K562 (cell line): ENCODE measurements at regions not wholly inside any gene's neighbourhood (a gene's known extent, or its start where the extent isn't known, plus 50 kb on each side); places are given as distances from the start of the nearest gene placed in this dataset.

Experiments used
- ATAC-seq: fragments of 200-7000 bp; cut with Tn5 transposase; 3 replicates; pipeline ENCODE4 v1.9.1; 2020; ENCODE audit warnings: moderate library complexity
- BruUV-seq: library from RNA; stranded (reverse); fragments of 400-500 nt; replicated peaks from 2 replicates; lab custom pipeline; 2021; lab: Mats Ljungman, UMichigan
- CTCF ChIA-PET: fragments of 300-600 bp; formaldehyde crosslinking; extraction: SDS; loops from one replicate; lab custom pipeline; 2021; ENCODE audit warnings: low intra/inter-chr PET ratio; lab: Yijun Ruan, JAX
- POLR2A ChIA-PET: fragments of 300-600, 350-650 bp; sonication (Branson Sonifier 250); formaldehyde crosslinking; extraction: SDS; loops from one replicate; lab custom pipeline; 2021; ENCODE audit warnings: antibody characterized with exemption, inconsistent platforms; lab: Yijun Ruan, JAX
- DNase-seq, 4 experiments: peaks; one replicate each; pipeline versions ENCODE4 v3.0.0 to v3.0.0-alpha.2; 2011 to 2018; ENCODE audit warnings: low spot score in 3 of 4, mixed read lengths in 3 of 4; ENCODE audit errors: extremely low read depth in 1 of 4
- FAIRE-seq: peaks from 2 replicates; lab custom pipeline; 2011; peaks lifted over from hg19 to GRCh38; lab: Jason Lieb, UNC
- H2AFZ ChIP-seq: 2 replicates; pipeline ENCODE4 v1.6.0; 2011; ENCODE audit warnings: low read depth, low read length, control low read depth, inconsistent platforms
- H3K27ac ChIP-seq: fragments of 200-600 bp; 3 replicates; pipeline ENCODE4 v1.8.0; 2011; ENCODE audit warnings: low read depth, mild to moderate bottlenecking, control low read depth, inconsistent platforms, low read length, moderate library complexity, mixed read lengths; ENCODE audit errors: extremely low read depth
- H3K27me3 ChIP-seq, 2 experiments: fragments of 300-600 bp in 1 of 2; 2 replicates in 1 of 2; 3 replicates in 1 of 2; pipeline versions ENCODE4 v1.6.0 to v1.8.0; 2011; ENCODE audit warnings: inconsistent platforms in 2 of 2, low read length in 2 of 2, mild to moderate bottlenecking in 1 of 2, mixed read lengths in 1 of 2, moderate library complexity in 1 of 2; ENCODE audit not compliant: control insufficient read depth in 2 of 2, insufficient read depth in 2 of 2
- H3K36me3 ChIP-seq: fragments of 300-600 bp; 3 replicates; pipeline ENCODE4 v1.8.0; 2011; ENCODE audit warnings: mild to moderate bottlenecking, low read length, inconsistent platforms; ENCODE audit not compliant: control insufficient read depth, insufficient read depth
- H3K4me1 ChIP-seq, 2 experiments: fragments of 200-600 bp in 1 of 2; replicated peaks in 1 of 2; 2 replicates in 1 of 2; 3 replicates in 1 of 2; pipeline versions ENCODE4 v1.5.1 to v1.8.0; 2011; ENCODE audit warnings: inconsistent platforms in 2 of 2, low read length in 2 of 2, mild to moderate bottlenecking in 1 of 2, mixed read lengths in 1 of 2, moderate library complexity in 1 of 2; ENCODE audit not compliant: control insufficient read depth in 2 of 2, insufficient read depth in 2 of 2
- H3K4me2 ChIP-seq: 2 replicates; pipeline ENCODE4 v1.6.1; 2011; ENCODE audit warnings: low read length, control low read depth, inconsistent platforms, mixed read lengths; ENCODE audit not compliant: insufficient read depth
- H3K4me3 ChIP-seq: fragments of 200-600 bp; sonication (generic), shearing (Covaris generic); 2 replicates; pipeline ENCODE4 v1.5.1; 2016; ENCODE audit warnings: control low read depth, inconsistent platforms
- H3K79me2 ChIP-seq: fragments of 200-600 bp; 3 replicates; pipeline ENCODE4 v1.8.0; 2011; ENCODE audit warnings: low read length, inconsistent platforms; ENCODE audit not compliant: control insufficient read depth, insufficient read depth
- H3K9ac ChIP-seq, 2 experiments: 2 replicates each; pipeline versions ENCODE4 v1.6.0 to v1.6.1; 2011; ENCODE audit warnings: low read depth in 2 of 2, low read length in 2 of 2, control low read depth in 1 of 2, inconsistent platforms in 1 of 2, mild to moderate bottlenecking in 1 of 2, mixed read lengths in 1 of 2; ENCODE audit not compliant: insufficient read depth in 1 of 2
- H3K9me1 ChIP-seq: one replicate; pipeline ENCODE4 v1.6.0; 2011; ENCODE audit warnings: inconsistent platforms, mild to moderate bottlenecking, low read length, moderate library complexity; ENCODE audit not compliant: control insufficient read depth, insufficient read depth
- H3K9me3 ChIP-seq: replicated peaks from 2 replicates; pipeline ENCODE4 v1.5.1; 2011; ENCODE audit warnings: low read depth, low read length, inconsistent platforms; ENCODE audit not compliant: control insufficient read depth, insufficient read depth
- H4K20me1 ChIP-seq: replicated peaks from 2 replicates; pipeline ENCODE4 v1.6.1; 2011; ENCODE audit warnings: low read length, inconsistent platforms, mixed read lengths; ENCODE audit not compliant: control insufficient read depth, insufficient read depth
- CBFA2T2 ChIP-seq: fragments of 450-650 bp; conservative IDR thresholded peaks from 2 replicates; pipeline ENCODE4 v1.6.1; 2017; ENCODE audit warnings: mild to moderate bottlenecking
- EHMT2 ChIP-seq: fragments of 450-650 bp; IDR thresholded peaks from 2 replicates; pipeline ENCODE4 v1.6.1; 2018; ENCODE audit warnings: antibody characterized with exemption
- KLF13 ChIP-seq: fragments of 450-650 bp; IDR thresholded peaks from 2 replicates; pipeline ENCODE4 v1.6.1; 2016; ENCODE audit warnings: missing genetic modification characterization, low read depth, mild to moderate bottlenecking, missing compliant biosample characterization, moderate library complexity, borderline replicate concordance
- MED1 ChIP-seq: sonication (generic); formaldehyde crosslinking; IDR thresholded peaks from 2 replicates; pipeline ENCODE4 v1.8.1; 2023; ENCODE audit warnings: missing genetic modification reagents, borderline replicate concordance
- MIER1 ChIP-seq: fragments of 450-650 bp; IDR thresholded peaks from 2 replicates; pipeline ENCODE4 v1.6.1; 2016; ENCODE audit warnings: antibody characterized with exemption, mild to moderate bottlenecking, low read depth
- TOE1 ChIP-seq, 2 experiments: fragments of 450-650 bp in 1 of 2; sonication (generic) in 1 of 2; formaldehyde crosslinking in 1 of 2; IDR thresholded peaks; 2 replicates each; pipeline versions ENCODE4 v1.7.1 to v1.8.0; 2016 to 2022; ENCODE audit warnings: borderline replicate concordance in 2 of 2, mild to moderate bottlenecking in 2 of 2, antibody characterized with exemption in 1 of 2, inconsistent platforms in 1 of 2, low read depth in 1 of 2, missing genetic modification reagents in 1 of 2, moderate library complexity in 1 of 2
- ZBTB1 ChIP-seq: sonication (generic); formaldehyde crosslinking; IDR thresholded peaks from 2 replicates; pipeline ENCODE4 v1.8.1; 2023; ENCODE audit warnings: missing genetic modification reagents, low read depth, mild to moderate bottlenecking, borderline replicate concordance
- ZNF133 ChIP-seq: fragments of 250-450 bp; sonication (Bioruptor Pico); IDR thresholded peaks from 2 replicates; pipeline ENCODE4 v1.4.0; 2020; ENCODE audit warnings: mild to moderate bottlenecking
- ZSCAN29 ChIP-seq: fragments of 450-650 bp; IDR thresholded peaks from 2 replicates; pipeline ENCODE4 v1.6.1; 2017
- WGBS: fragments of 100-300 bp; shearing (Covaris generic); methylation state at CpG from one replicate; pipeline ENCODE4 v1.1.6; 2016; ENCODE audit warnings: low coverage, mixed read lengths; ENCODE audit not compliant: insufficient coverage; ENCODE audit errors: missing lambda C conversion rate; 5-methylcytosine and 5-hydroxymethylcytosine counted together
- in situ Hi-C: fragments of 300-500 bp; cut with MboI; formaldehyde crosslinking; loops from 4 replicates; pipeline ENCODE4 v1.15.0; 2018; ENCODE audit warnings: inconsistent platforms, mixed read lengths
- intact Hi-C: fragments of 100-400 bp; cut with micrococcal nuclease; formaldehyde crosslinking; loops from 2 replicates; pipeline ENCODE4 v1.14.2; 2022
- TF ChIP-seq, protein P1 (sequence below), 2 experiments: fragments of 450-650 bp; formaldehyde crosslinking in 1 of 2; IDR thresholded peaks; 2 replicates each; pipeline versions ENCODE4 v1.4.0 to v1.6.1; 2014 to 2020; ENCODE audit warnings: mild to moderate bottlenecking in 2 of 2, borderline replicate concordance in 1 of 2, low read depth in 1 of 2
- TF ChIP-seq, protein P2 (sequence below): fragments of 450-650 bp; formaldehyde crosslinking; IDR thresholded peaks from 2 replicates; pipeline ENCODE4 v1.4.0; 2020; ENCODE audit warnings: mild to moderate bottlenecking, moderate library complexity
- TF ChIP-seq, protein P3 (sequence below): fragments of 450-650 bp; formaldehyde crosslinking; IDR thresholded peaks from 2 replicates; pipeline ENCODE4 v1.4.0; 2022; ENCODE audit warnings: missing genetic modification characterization

DNA sequence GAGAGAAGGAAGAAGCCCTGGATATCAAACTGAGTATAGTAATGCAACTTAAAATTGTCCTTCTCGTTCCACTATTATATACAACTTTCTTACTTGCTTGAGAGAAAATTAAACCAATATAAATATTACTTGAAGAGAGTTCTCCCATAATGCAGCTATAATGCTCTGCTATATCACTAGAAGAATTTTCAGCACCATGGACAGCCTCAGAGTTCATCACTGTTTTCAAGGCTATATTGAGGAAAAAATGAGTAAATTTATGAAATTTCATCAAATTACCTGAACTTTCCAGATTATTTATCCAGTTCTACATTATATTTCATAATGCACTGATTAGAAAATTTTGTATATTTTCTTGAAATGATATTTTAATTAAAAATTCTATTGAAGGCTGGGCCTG, 1053.5 kb upstream of the FAM98A start:
- no peak overlapping the region for H3K27ac ChIP-seq
- intact Hi-C loops: no loop called here
- no peak overlapping the region for H2AFZ ChIP-seq
- ATAC-seq: no peak
- ChIA-PET POLR2A (no interaction called here), CTCF (no interaction called here)
- no TSS peak for BruUV-seq
- H3K9ac ChIP-seq: no peak overlapping the region
- H3K79me2 ChIP-seq: no peaks in the 10 kb centered on the region
- no peaks in the 10 kb centered on the region for H3K9me1 ChIP-seq
- in situ Hi-C loops: no loop called here
- H4K20me1 ChIP-seq: no peaks in the 10 kb centered on the region
- no peaks in the 10 kb centered on the region for H3K9me3 ChIP-seq
- no peaks in the 10 kb centered on the region for H3K36me3 ChIP-seq
- no peaks in the 10 kb centered on the region for H3K27me3 ChIP-seq
- WGBS: 0% methylated on average over 1 of the region's 1 CpG
- no peak overlapping the region for H3K4me3 ChIP-seq
- no peak overlapping the region for H3K4me2 ChIP-seq
- peak in 1 of 4 experiments; percentile 8 for DNase-seq
- H3K4me1 ChIP-seq: no peaks in the 10 kb centered on the region
- no peak for FAIRE-seq
- TF ChIP-seq, protein P1, sequence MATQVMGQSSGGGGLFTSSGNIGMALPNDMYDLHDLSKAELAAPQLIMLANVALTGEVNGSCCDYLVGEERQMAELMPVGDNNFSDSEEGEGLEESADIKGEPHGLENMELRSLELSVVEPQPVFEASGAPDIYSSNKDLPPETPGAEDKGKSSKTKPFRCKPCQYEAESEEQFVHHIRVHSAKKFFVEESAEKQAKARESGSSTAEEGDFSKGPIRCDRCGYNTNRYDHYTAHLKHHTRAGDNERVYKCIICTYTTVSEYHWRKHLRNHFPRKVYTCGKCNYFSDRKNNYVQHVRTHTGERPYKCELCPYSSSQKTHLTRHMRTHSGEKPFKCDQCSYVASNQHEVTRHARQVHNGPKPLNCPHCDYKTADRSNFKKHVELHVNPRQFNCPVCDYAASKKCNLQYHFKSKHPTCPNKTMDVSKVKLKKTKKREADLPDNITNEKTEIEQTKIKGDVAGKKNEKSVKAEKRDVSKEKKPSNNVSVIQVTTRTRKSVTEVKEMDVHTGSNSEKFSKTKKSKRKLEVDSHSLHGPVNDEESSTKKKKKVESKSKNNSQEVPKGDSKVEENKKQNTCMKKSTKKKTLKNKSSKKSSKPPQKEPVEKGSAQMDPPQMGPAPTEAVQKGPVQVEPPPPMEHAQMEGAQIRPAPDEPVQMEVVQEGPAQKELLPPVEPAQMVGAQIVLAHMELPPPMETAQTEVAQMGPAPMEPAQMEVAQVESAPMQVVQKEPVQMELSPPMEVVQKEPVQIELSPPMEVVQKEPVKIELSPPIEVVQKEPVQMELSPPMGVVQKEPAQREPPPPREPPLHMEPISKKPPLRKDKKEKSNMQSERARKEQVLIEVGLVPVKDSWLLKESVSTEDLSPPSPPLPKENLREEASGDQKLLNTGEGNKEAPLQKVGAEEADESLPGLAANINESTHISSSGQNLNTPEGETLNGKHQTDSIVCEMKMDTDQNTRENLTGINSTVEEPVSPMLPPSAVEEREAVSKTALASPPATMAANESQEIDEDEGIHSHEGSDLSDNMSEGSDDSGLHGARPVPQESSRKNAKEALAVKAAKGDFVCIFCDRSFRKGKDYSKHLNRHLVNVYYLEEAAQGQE (IDR thresholded peaks at IDR 0.05; ENCODE audit: borderline replicate concordance): peak; percentile 92
- TF ChIP-seq, protein P1 (CRISPR knock-in tag; IDR thresholded peaks at IDR 0.05; ENCODE audit: low read depth): peak; percentile 72; the same call in 1 of the 2 replicates
- TF ChIP-seq, protein P2, sequence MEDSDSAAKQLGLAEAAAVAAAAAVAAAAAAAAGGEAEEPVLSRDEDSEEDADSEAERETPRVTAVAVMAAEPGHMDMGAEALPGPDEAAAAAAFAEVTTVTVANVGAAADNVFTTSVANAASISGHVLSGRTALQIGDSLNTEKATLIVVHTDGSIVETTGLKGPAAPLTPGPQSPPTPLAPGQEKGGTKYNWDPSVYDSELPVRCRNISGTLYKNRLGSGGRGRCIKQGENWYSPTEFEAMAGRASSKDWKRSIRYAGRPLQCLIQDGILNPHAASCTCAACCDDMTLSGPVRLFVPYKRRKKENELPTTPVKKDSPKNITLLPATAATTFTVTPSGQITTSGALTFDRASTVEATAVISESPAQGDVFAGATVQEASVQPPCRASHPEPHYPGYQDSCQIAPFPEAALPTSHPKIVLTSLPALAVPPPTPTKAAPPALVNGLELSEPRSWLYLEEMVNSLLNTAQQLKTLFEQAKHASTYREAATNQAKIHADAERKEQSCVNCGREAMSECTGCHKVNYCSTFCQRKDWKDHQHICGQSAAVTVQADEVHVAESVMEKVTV (CRISPR knock-in tag): no peak
- TF ChIP-seq TOE1 (IDR thresholded peaks at IDR 0.05; ENCODE audit: borderline replicate concordance) (no peak), TOE1 (CRISPR knock-in tag; IDR thresholded peaks at IDR 0.05; ENCODE audit: borderline replicate concordance, low read depth) (no peak), MIER1 (0 out of 2 replicates have a peak, but pooled peaks have one; percentile 57), EHMT2 (0 out of 2 replicates have a peak, but pooled peaks have one; percentile 46), CBFA2T2 (no peak), ZSCAN29 (no peak), ZBTB1 (no peak), ZNF133 (CRISPR knock-in tag) (no peak), KLF13 (tag) (no peak), MED1 (CRISPR knock-in tag) (no peak)
- TF ChIP-seq, protein P3, sequence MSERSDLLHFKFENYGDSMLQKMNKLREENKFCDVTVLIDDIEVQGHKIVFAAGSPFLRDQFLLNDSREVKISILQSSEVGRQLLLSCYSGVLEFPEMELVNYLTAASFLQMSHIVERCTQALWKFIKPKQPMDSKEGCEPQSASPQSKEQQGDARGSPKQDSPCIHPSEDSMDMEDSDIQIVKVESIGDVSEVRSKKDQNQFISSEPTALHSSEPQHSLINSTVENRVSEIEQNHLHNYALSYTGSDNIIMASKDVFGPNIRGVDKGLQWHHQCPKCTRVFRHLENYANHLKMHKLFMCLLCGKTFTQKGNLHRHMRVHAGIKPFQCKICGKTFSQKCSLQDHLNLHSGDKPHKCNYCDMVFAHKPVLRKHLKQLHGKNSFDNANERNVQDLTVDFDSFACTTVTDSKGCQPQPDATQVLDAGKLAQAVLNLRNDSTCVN (CRISPR knock-in tag): no peak
